IMR-90 (cell line): ENCODE measurements at regions not wholly inside any gene's neighbourhood (a gene's known extent, or its start where the extent isn't known, plus 50 kb on each side); places are given as distances from the start of the nearest gene placed in this dataset.

ENCODE experiments used
- ATAC-seq: fragments of 200-7000 bp; cut with Tn5 transposase; 2 replicates; pipeline ENCODE4 v1.9.1; 2020; ENCODE audit warnings: low read depth, mild to moderate bottlenecking, moderate library complexity
- BruUV-seq: library from RNA; stranded (reverse); fragments of 400-500 nt; replicated peaks from 2 replicates; lab custom pipeline; 2021; lab: Mats Ljungman, UMichigan
- CTCF ChIA-PET: fragments of 300-600 bp; formaldehyde crosslinking; extraction: SDS; loops from one replicate; lab custom pipeline; 2021; ENCODE audit warnings: antibody characterized with exemption; lab: Yijun Ruan, JAX
- POLR2A ChIA-PET: fragments of 300-600 bp; sonication (Branson Sonifier 250); formaldehyde crosslinking; loops from one replicate; lab custom pipeline; 2022; ENCODE audit warnings: antibody characterized with exemption; ENCODE audit not compliant: unreplicated experiment; lab: Charles Lee
- DNase-seq: peaks from one replicate; pipeline ENCODE4 v3.0.0; 2013
- H2AFZ ChIP-seq: replicated peaks from 2 replicates; pipeline ENCODE3; 2013; ENCODE audit warnings: low read length, mild to moderate bottlenecking; ENCODE audit not compliant: poor library complexity
- H2AK5ac ChIP-seq: 2 replicates; pipeline ENCODE4 v1.6.1; 2013; ENCODE audit warnings: low read depth, low read length, inconsistent platforms
- H2AK9ac ChIP-seq: replicated peaks from 2 replicates; pipeline ENCODE3; 2013; ENCODE audit warnings: mild to moderate bottlenecking, low read depth, low read length, moderate library complexity; ENCODE audit not compliant: poor library complexity
- H2BK120ac ChIP-seq: 2 replicates; pipeline ENCODE4 v1.6.1; 2013; ENCODE audit warnings: low read depth, low read length, inconsistent platforms
- H2BK15ac ChIP-seq: 3 replicates; pipeline ENCODE4 v1.6.1; 2013; ENCODE audit warnings: low read depth, low read length, inconsistent platforms
- H2BK20ac ChIP-seq: 2 replicates; pipeline ENCODE4 v1.6.1; 2013; ENCODE audit warnings: low read depth, mild to moderate bottlenecking, inconsistent platforms, low read length, moderate library complexity
- H2BK5ac ChIP-seq: 2 replicates; pipeline ENCODE4 v1.6.1; 2013; ENCODE audit warnings: mild to moderate bottlenecking, low read depth, low read length, inconsistent platforms; ENCODE audit not compliant: poor library complexity, severe bottlenecking
- H3K14ac ChIP-seq: replicated peaks from 2 replicates; pipeline ENCODE4 v1.6.1; 2013; ENCODE audit warnings: low read depth, low read length, inconsistent platforms
- H3K18ac ChIP-seq: 2 replicates; pipeline ENCODE4 v1.6.1; 2013; ENCODE audit warnings: low read depth, low read length, control low read depth
- H3K23ac ChIP-seq: 2 replicates; pipeline ENCODE4 v1.6.1; 2013; ENCODE audit warnings: low read depth, low read length, inconsistent platforms
- H3K27ac ChIP-seq: 2 replicates; pipeline ENCODE4 v1.5.1; 2013; ENCODE audit warnings: mild to moderate bottlenecking, control low read depth, low read length; ENCODE audit not compliant: insufficient read depth
- H3K27me3 ChIP-seq: 2 replicates; pipeline ENCODE4 v1.6.1; 2013; ENCODE audit warnings: low read length; ENCODE audit not compliant: control insufficient read depth, insufficient read depth
- H3K36me3 ChIP-seq: 2 replicates; pipeline ENCODE4 v1.6.1; 2013; ENCODE audit warnings: low read length, mixed read lengths; ENCODE audit not compliant: control insufficient read depth, insufficient read depth
- H3K4ac ChIP-seq: 2 replicates; pipeline ENCODE4 v1.6.1; 2013; ENCODE audit warnings: low read depth, low read length, inconsistent platforms
- H3K4me1 ChIP-seq: 2 replicates; pipeline ENCODE4 v1.6.1; 2013; ENCODE audit warnings: low read length, mixed read lengths; ENCODE audit not compliant: control insufficient read depth, insufficient read depth
- H3K4me2 ChIP-seq: 2 replicates; pipeline ENCODE4 v1.6.1; 2013; ENCODE audit warnings: low read depth, mild to moderate bottlenecking, control low read depth, low read length, moderate library complexity
- H3K4me3 ChIP-seq: 2 replicates; pipeline ENCODE4 v1.5.1; 2013; ENCODE audit warnings: low read depth, mild to moderate bottlenecking, control low read depth, low read length, moderate library complexity; ENCODE audit not compliant: insufficient read depth
- H3K56ac ChIP-seq: 2 replicates; pipeline ENCODE4 v1.6.1; 2013; ENCODE audit warnings: low read length, inconsistent platforms; ENCODE audit not compliant: insufficient read depth; ENCODE audit errors: extremely low read depth
- H3K79me1 ChIP-seq, 2 experiments: 2 replicates each; pipeline ENCODE4 v1.6.1; 2013; ENCODE audit warnings: low read length in 2 of 2, inconsistent platforms in 1 of 2, low read depth in 1 of 2
- H3K9ac ChIP-seq: 2 replicates; pipeline ENCODE4 v1.6.1; 2013; ENCODE audit warnings: low read depth, low read length, control low read depth
- H3K9me1 ChIP-seq: 2 replicates; pipeline ENCODE4 v1.6.1; 2013; ENCODE audit warnings: low read length, inconsistent platforms; ENCODE audit not compliant: insufficient read depth
- H3K9me3 ChIP-seq: 2 replicates; pipeline ENCODE4 v1.6.1; 2013; ENCODE audit warnings: low read length; ENCODE audit not compliant: control insufficient read depth, insufficient read depth
- H4K20me1 ChIP-seq: 2 replicates; pipeline ENCODE4 v1.6.1; 2013; ENCODE audit warnings: low read length, inconsistent platforms; ENCODE audit not compliant: insufficient read depth
- H4K5ac ChIP-seq: 2 replicates; pipeline ENCODE4 v1.6.1; 2013; ENCODE audit warnings: mild to moderate bottlenecking, low read depth, low read length, control low read depth
- H4K8ac ChIP-seq, 2 experiments: 2 replicates each; pipeline ENCODE4 v1.6.1; 2013; ENCODE audit warnings: low read depth in 2 of 2, low read length in 2 of 2, control low read depth in 1 of 2, inconsistent platforms in 1 of 2
- H4K91ac ChIP-seq: 2 replicates; pipeline ENCODE4 v1.6.1; 2013; ENCODE audit warnings: low read depth, low read length, inconsistent platforms; ENCODE audit not compliant: insufficient read depth
- CEBPB ChIP-seq: IDR thresholded peaks from 2 replicates; pipeline ENCODE4 v1.6.1; 2012; ENCODE audit warnings: low read depth, low read length, improper control_type of control experiment
- CHD1 ChIP-seq: IDR thresholded peaks from 2 replicates; pipeline ENCODE4 v1.6.1; 2012; ENCODE audit warnings: low read depth, low read length, improper control_type of control experiment
- WGBS, 2 experiments: methylation state at CpG; one replicate each; pipeline versions ENCODE4 v1.1.5 to v1.1.7; 2013; ENCODE audit warnings: missing lambda C conversion rate in 2 of 2; ENCODE audit not compliant: insufficient read length in 1 of 2; ENCODE audit errors: extremely low coverage in 2 of 2; 5-methylcytosine and 5-hydroxymethylcytosine counted together
- dilution Hi-C: fragments of 300-500 bp; cut with HindIII; formaldehyde crosslinking; loops from one replicate; pipeline ENCODE4 v1.14.3; 2018; ENCODE audit warnings: low sequenced_read_pairs; ENCODE audit not compliant: unreplicated experiment
- in situ Hi-C: fragments of 300-500 bp; cut with MboI; formaldehyde crosslinking; loops from 3 replicates; pipeline ENCODE4 v1.14.3; 2019; ENCODE audit warnings: low sequenced_read_pairs, inconsistent platforms, mixed read lengths
- intact Hi-C: fragments of 100-400 bp; cut with micrococcal nuclease; formaldehyde crosslinking; loops from 2 replicates; pipeline ENCODE4 v1.10.0; 2022

GRCh38 chr5:124883681-124884080, 137.2 kb upstream of the ZNF608 start:
- Histone ChIP-seq H3K79me1 (no peaks in the 10 kb centered on the region), H2BK20ac (no peak overlapping the region), H3K4me2 (no peak overlapping the region), H3K56ac (no peak overlapping the region), H4K91ac (no peak overlapping the region), H2AK9ac (no peak overlapping the region), H4K5ac (no peak overlapping the region), H3K4me3 (no peak overlapping the region), H3K9me3 (no peaks in the 10 kb centered on the region), H2BK15ac (no peak overlapping the region), H2BK5ac (no peak overlapping the region), H3K27me3 (no peaks in the 10 kb centered on the region; the same call in 1 of the 2 replicates), H4K20me1 (no peaks in the 10 kb centered on the region), H3K9ac (no peak overlapping the region), H4K8ac (no peak overlapping the region), H3K36me3 (no peaks in the 10 kb centered on the region), H2AK5ac (no peak overlapping the region), H3K4me1 (peaks cover 2% of the 10 kb centered on the region; the same call in 1 of the 2 replicates), H3K27ac (no peak overlapping the region), H3K14ac (no peak overlapping the region), H2BK120ac (no peak overlapping the region), H3K9me1 (no peaks in the 10 kb centered on the region), H3K4ac (no peak overlapping the region), H3K23ac (no peak overlapping the region), H3K18ac (no peak overlapping the region), H2AFZ (no peak overlapping the region)
- WGBS, 2 experiments: no CpG with 5 or more reads among the region's 3 CpGs
- TF ChIP-seq CEBPB (no peak), CHD1 (no peak)
- ATAC-seq (peak; percentile 51; the same call in 1 of the 2 replicates), DNase-seq (no peak)
- in situ Hi-C loops (no loop called here), intact Hi-C loops (no loop called here), dilution Hi-C loops (no loop called here)
- BruUV-seq: no TSS peak
- ChIA-PET CTCF (interaction anchor here (0.9 kb wide), 1 partner anchor 15 kb away, joined by 3 read pairs; no protein-coding TSS in a partner anchor), POLR2A (interaction anchor here (0.6 kb wide), 1 partner anchor 137 kb away, joined by 6 read pairs; no protein-coding TSS in a partner anchor)
